ENCODE measurements at regions not wholly inside any gene's neighbourhood (a gene's known extent, or its start where the extent isn't known, plus 50 kb on each side); places are given as distances from the start of the nearest gene placed in this dataset.

GRCh38 chr4:13093170-13093569 lies 391.0 kb downstream of the RAB28 start:
- TF ChIP-seq, protein P1, sequence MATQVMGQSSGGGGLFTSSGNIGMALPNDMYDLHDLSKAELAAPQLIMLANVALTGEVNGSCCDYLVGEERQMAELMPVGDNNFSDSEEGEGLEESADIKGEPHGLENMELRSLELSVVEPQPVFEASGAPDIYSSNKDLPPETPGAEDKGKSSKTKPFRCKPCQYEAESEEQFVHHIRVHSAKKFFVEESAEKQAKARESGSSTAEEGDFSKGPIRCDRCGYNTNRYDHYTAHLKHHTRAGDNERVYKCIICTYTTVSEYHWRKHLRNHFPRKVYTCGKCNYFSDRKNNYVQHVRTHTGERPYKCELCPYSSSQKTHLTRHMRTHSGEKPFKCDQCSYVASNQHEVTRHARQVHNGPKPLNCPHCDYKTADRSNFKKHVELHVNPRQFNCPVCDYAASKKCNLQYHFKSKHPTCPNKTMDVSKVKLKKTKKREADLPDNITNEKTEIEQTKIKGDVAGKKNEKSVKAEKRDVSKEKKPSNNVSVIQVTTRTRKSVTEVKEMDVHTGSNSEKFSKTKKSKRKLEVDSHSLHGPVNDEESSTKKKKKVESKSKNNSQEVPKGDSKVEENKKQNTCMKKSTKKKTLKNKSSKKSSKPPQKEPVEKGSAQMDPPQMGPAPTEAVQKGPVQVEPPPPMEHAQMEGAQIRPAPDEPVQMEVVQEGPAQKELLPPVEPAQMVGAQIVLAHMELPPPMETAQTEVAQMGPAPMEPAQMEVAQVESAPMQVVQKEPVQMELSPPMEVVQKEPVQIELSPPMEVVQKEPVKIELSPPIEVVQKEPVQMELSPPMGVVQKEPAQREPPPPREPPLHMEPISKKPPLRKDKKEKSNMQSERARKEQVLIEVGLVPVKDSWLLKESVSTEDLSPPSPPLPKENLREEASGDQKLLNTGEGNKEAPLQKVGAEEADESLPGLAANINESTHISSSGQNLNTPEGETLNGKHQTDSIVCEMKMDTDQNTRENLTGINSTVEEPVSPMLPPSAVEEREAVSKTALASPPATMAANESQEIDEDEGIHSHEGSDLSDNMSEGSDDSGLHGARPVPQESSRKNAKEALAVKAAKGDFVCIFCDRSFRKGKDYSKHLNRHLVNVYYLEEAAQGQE (IDR thresholded peaks at IDR 0.05; ENCODE audit: insufficient read depth in 1 of 2, low read depth in 2 of 2, low read length in 2 of 2) = no peak
- no peak for TF ChIP-seq POLR2AphosphoS5 (IDR thresholded peaks at IDR 0.05; ENCODE audit: low read depth, low read length)
- no peak for TF ChIP-seq SIN3A (IDR thresholded peaks at IDR 0.05; ENCODE audit: borderline replicate concordance, insufficient read depth, low read length)
